Common myeloid progenitor, CD34-positive (primary cell): ENCODE measurements at regions not wholly inside any gene's neighbourhood (a gene's known extent, or its start where the extent isn't known, plus 50 kb on each side); places are given as distances from the start of the nearest gene placed in this dataset.

ENCODE experiments used
- CTCF ChIA-PET: fragments of 350-600 bp; sonication (Branson Sonifier 250); formaldehyde crosslinking; loops from one replicate; lab custom pipeline; 2021; ENCODE audit warnings: antibody characterized with exemption; lab: Charles Lee
- POLR2A ChIA-PET: fragments of 350-600 bp; sonication (Branson Sonifier 250); formaldehyde crosslinking; loops from one replicate; lab custom pipeline; 2021; ENCODE audit warnings: antibody characterized with exemption; lab: Charles Lee
- DNase-seq, 3 donors: peaks; one replicate each; pipeline versions ENCODE4 v3.0.0 to v3.0.0-alpha.2; 2013
- H3K27ac ChIP-seq, 2 experiments: 1 replicate in 1 of 2; 2 replicates in 1 of 2; pipeline ENCODE4 v1.7.0; 2013; ENCODE audit warnings: inconsistent platforms in 2 of 2, low read length in 2 of 2, mild to moderate bottlenecking in 2 of 2, low read depth in 1 of 2, moderate library complexity in 1 of 2; ENCODE audit not compliant: severe bottlenecking in 2 of 2, insufficient read depth in 1 of 2, poor library complexity in 1 of 2
- H3K27me3 ChIP-seq, 5 experiments: replicated peaks in 2 of 5; 1 replicate in 3 of 5; 2 replicates in 2 of 5; pipeline versions ENCODE4 v1.6.1 to v1.7.0; 2013; ENCODE audit warnings: low read length in 4 of 5, mild to moderate bottlenecking in 2 of 5, moderate library complexity in 2 of 5, inconsistent platforms in 1 of 5; ENCODE audit not compliant: insufficient read depth in 5 of 5, control insufficient read depth in 4 of 5
- H3K36me3 ChIP-seq, 4 experiments: 1 replicate in 2 of 4; 2 replicates in 2 of 4; pipeline versions ENCODE4 v1.6.1 to v1.7.0; 2013; ENCODE audit warnings: low read length in 3 of 4, control low read depth in 1 of 4, mild to moderate bottlenecking in 1 of 4; ENCODE audit not compliant: control insufficient read depth in 4 of 4, insufficient read depth in 4 of 4
- H3K4me1 ChIP-seq, 4 experiments: 1 replicate in 3 of 4; 2 replicates in 1 of 4; pipeline versions ENCODE4 v1.6.1 to v1.7.1; 2013; ENCODE audit warnings: low read length in 3 of 4, mild to moderate bottlenecking in 3 of 4, control low read depth in 1 of 4, inconsistent platforms in 1 of 4, moderate library complexity in 1 of 4; ENCODE audit not compliant: control insufficient read depth in 4 of 4, insufficient read depth in 4 of 4; ENCODE audit errors: control extremely low read depth in 1 of 4
- H3K4me3 ChIP-seq, 7 experiments: 1 replicate in 4 of 7; 2 replicates in 3 of 7; pipeline versions ENCODE4 v1.5.1 to v1.7.0; 2013; ENCODE audit warnings: mild to moderate bottlenecking in 7 of 7, low read length in 6 of 7, moderate library complexity in 6 of 7, inconsistent platforms in 2 of 7, low read depth in 2 of 7, control low read depth in 1 of 7; ENCODE audit not compliant: insufficient read depth in 4 of 7, control insufficient read depth in 1 of 7; ENCODE audit errors: extremely low read depth in 1 of 7
- H3K9me3 ChIP-seq, 5 experiments: 1 replicate in 4 of 5; 2 replicates in 1 of 5; pipeline versions ENCODE4 v1.6.1 to v1.7.1; 2013; ENCODE audit warnings: low read length in 4 of 5, mild to moderate bottlenecking in 2 of 5, inconsistent platforms in 1 of 5, low read depth in 1 of 5, moderate library complexity in 1 of 5; ENCODE audit not compliant: control insufficient read depth in 4 of 5, insufficient read depth in 2 of 5; ENCODE audit errors: control extremely low read depth in 1 of 5
- WGBS: methylation state at CpG from one replicate; pipeline ENCODE4 v1.1.5; 2013; ENCODE audit not compliant: insufficient coverage; 5-methylcytosine and 5-hydroxymethylcytosine counted together

DNA sequence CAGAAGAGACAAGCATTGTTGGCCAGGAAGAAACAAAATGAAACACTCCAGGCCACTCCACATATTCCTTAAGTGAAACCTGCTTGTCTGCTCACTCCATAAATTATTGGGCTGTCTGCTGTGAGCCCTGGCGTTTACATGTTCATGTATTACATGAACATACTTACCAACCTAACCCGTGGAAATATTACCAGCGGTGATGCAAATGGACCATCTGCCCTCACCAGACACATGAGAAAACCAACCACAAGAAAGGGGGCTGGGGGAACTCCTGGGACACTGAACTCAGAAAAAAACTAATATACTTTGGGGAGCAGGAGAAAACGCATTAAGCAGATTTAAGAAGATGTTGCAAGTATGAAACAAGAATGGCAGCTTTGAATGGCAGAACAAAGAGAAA is 731.2 kb upstream of the IGFBP3 start:
- POLR2A ChIA-PET: no interaction called here
- CTCF ChIA-PET: no interaction called here
- DNase-seq: no peak
- H3K4me1 ChIP-seq: no peaks in the 10 kb centered on the region
- no peak overlapping the region for H3K4me3 ChIP-seq
- no peaks in the 10 kb centered on the region for H3K27me3 ChIP-seq
- WGBS: 100% methylated on average over 2 of the region's 4 CpGs
- no peaks in the 10 kb centered on the region for H3K36me3 ChIP-seq
- no peak overlapping the region for H3K27ac ChIP-seq
- H3K9me3 ChIP-seq: peaks cover 0 to 4% (median 1%) of the 10 kb centered on the region in 5 experiments

DNA sequence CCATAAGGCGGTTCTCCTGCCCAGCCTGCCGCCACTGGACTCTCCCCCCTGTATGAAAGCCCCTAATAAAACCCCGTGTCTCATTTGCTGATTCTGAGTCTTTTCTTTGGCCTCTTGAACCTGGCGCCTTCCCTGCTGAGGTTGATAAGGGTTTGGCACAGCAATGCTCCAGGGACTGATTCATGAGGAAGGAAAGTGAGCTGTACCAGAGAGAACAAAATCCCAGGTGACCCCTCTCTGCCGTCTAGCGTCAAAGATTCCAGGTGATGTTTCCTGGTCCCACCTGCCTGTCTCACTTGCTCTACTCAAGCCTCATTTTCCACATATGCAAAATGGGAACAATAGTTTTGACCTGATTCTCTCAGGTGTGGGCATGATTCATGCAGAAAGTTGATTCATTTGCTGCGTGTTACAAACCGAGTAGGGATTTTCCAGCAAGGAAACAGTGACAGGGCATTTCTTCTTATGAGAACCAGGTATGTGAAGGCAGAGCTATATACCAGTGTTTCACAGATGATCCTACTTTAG is 730.6 kb upstream of the IGFBP3 start:
- POLR2A ChIA-PET: no interaction called here
- Histone ChIP-seq H3K27me3 (no peaks in the 10 kb centered on the region), H3K9me3 (peaks cover 0 to 4% (median 1%) of the 10 kb centered on the region in 5 experiments), H3K27ac (no peak overlapping the region), H3K4me1 (no peaks in the 10 kb centered on the region), H3K36me3 (no peaks in the 10 kb centered on the region), H3K4me3 (no peak overlapping the region)
- DNase-seq: no peak
- WGBS: 93% methylated on average over 8 of the region's 8 CpGs
- CTCF ChIA-PET: no interaction called here

GRCh38 chr7:46651070-46651469 is 730.0 kb upstream of the IGFBP3 start:
- Histone ChIP-seq H3K27ac (no peak overlapping the region), H3K27me3 (no peaks in the 10 kb centered on the region), H3K9me3 (peaks cover 0 to 4% (median 0%) of the 10 kb centered on the region in 5 experiments), H3K36me3 (no peaks in the 10 kb centered on the region), H3K4me3 (no peak overlapping the region), H3K4me1 (no peaks in the 10 kb centered on the region)
- DNase-seq: no peak
- POLR2A ChIA-PET: no interaction called here
- CTCF ChIA-PET: no interaction called here
- WGBS: 92% methylated on average over 2 of the region's 2 CpGs

GRCh38 chr7:46649876-46650275 is 728.8 kb upstream of the IGFBP3 start:
- Histone ChIP-seq H3K27ac (no peak overlapping the region), H3K9me3 (peaks cover 0 to 4% (median 0%) of the 10 kb centered on the region in 5 experiments), H3K27me3 (no peaks in the 10 kb centered on the region), H3K4me3 (no peak overlapping the region), H3K36me3 (no peaks in the 10 kb centered on the region), H3K4me1 (no peaks in the 10 kb centered on the region)
- DNase-seq: no peak
- 24% methylated on average over 2 of the region's 2 CpGs for WGBS
- ChIA-PET POLR2A (no interaction called here), CTCF (no interaction called here)

DNA sequence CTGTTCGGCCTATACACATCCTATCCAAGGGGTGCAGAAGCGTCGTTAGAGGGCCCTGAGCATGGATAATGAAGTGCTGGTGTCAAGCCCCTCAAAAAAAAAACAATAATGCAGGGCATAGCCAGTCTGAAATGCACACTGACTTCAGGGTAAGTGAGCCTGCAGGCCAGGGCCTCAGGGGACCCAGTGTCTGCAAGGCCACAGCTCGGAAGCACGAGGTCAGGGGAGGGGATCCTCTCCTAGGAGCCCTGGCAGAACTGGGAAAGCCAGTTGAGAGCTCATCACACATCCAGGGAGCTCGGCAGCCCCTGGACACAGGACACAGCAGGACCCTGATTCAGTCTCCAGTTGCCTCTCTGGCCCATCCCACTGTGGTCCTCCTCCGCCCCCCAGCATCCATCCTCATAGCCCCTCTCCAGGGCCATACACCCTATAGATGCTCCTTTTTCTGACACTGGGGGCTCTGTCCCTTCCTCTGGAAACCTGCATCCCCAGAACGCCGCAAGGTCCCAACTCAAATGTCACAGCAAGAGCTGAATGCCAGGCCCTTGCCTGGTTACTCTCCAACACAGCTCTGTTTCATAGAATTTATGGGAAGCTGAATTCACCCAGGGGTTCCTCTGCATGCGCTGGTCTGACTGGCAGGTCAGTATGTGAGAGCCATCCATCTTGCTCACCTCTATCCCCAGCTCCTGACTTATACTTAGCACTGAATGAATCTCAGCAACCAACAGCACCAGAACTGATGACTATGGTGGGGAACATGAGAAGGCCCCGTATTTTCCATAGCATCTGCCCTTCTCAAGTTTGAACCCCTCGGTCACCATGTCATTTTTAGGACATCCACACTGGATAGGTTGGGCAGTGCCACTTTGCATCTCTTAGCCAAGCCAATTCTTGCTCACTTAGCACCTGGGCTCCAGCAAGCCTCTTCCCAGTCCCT is 717.0 kb upstream of the IGFBP3 start:
- Histone ChIP-seq H3K9me3 (no peaks in the 10 kb centered on the region), H3K4me3 (no peak overlapping the region), H3K27me3 (no peaks in the 10 kb centered on the region), H3K27ac (no peak overlapping the region), H3K4me1 (no peaks in the 10 kb centered on the region), H3K36me3 (no peaks in the 10 kb centered on the region)
- CTCF ChIA-PET: no interaction called here
- 93% methylated on average over 10 of the region's 12 CpGs for WGBS
- POLR2A ChIA-PET: no interaction called here
- no peak for DNase-seq

DNA sequence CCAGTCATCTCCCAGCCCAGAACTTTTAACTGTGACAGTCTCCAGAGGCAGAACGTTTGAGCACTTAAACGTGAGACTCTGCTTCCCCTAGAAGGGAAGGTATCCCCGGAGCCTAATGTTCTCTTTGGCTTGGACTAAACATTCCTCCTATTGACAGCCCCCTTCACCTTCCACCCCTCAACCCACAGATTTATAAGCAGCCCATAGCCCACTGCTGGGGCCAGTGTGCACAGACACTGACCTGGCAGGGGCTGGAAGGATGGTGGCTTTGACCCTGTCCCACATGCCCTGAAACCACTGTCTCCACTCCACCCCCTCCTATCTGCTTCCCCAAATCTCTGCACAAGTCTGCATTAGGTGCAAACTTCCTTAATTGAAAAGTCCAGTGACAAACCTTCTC is 715.0 kb upstream of the IGFBP3 start:
- Histone ChIP-seq H3K4me3 (no peak overlapping the region), H3K9me3 (no peaks in the 10 kb centered on the region), H3K4me1 (no peaks in the 10 kb centered on the region), H3K27ac (no peak overlapping the region), H3K27me3 (no peaks in the 10 kb centered on the region), H3K36me3 (no peaks in the 10 kb centered on the region)
- no peak for DNase-seq
- POLR2A ChIA-PET: no interaction called here
- CTCF ChIA-PET: no interaction called here
- 48% methylated on average over 3 of the region's 3 CpGs for WGBS

DNA sequence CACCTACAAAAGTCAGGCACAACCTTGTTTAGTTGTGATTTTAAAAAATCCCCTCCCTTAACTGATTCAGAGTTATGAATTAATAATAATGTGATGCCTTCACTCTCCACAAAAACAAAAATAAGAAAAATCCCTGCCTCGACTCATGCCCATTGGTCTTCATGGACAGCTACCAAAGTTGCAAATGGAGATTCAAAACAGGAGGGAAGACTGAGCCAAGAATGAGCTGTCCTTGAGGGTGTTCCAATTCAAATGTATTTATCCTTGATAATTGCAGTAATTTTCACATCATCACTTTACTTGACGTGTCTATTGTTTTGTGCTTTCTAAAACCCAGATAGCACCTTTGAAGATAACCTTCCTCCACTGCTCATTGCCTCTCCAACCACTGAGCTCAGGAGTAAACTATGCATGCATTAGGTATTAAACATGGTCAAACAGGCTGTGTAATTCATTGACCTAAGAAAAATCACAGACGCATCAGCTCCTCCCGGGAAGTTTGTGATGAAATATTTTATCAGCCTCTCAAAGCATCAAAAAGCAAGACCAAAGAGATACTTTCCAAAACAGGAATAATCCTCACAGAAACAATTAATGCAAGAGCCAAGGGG is 712.7 kb upstream of the IGFBP3 start:
- no peak for DNase-seq
- Histone ChIP-seq H3K36me3 (no peaks in the 10 kb centered on the region), H3K4me3 (no peak overlapping the region), H3K4me1 (no peaks in the 10 kb centered on the region), H3K27me3 (no peaks in the 10 kb centered on the region), H3K27ac (no peak overlapping the region), H3K9me3 (no peaks in the 10 kb centered on the region)
- WGBS: 100% methylated on average over 1 of the region's 4 CpGs
- CTCF ChIA-PET: no interaction called here
- POLR2A ChIA-PET: no interaction called here
